GM13976 (cell line): ENCODE measurements at regions not wholly inside any gene's neighbourhood (a gene's known extent, or its start where the extent isn't known, plus 50 kb on each side); places are given as distances from the start of the nearest gene placed in this dataset.

Source experiments
- DNase-seq: peaks from one replicate; pipeline ENCODE4 v3.0.0; 2012; ENCODE audit warnings: low spot score
- CTCF ChIP-seq: IDR thresholded peaks from 2 replicates; pipeline ENCODE4 v1.5.1; 2012; ENCODE audit warnings: borderline replicate concordance, mild to moderate bottlenecking; ENCODE audit not compliant: insufficient read depth; ENCODE audit errors: extremely low read depth, missing control alignments, control extremely low read depth
- in situ Hi-C: fragments of 300-500 bp; cut with MboI; formaldehyde crosslinking; loops from one replicate; pipeline ENCODE4 v1.12.0; 2022; ENCODE audit warnings: low sequenced_read_pairs, mixed read lengths, inconsistent platforms; ENCODE audit not compliant: unreplicated experiment

GRCh38 chr13:47279920-47280319 lies 383.1 kb upstream of the HTR2A start:
- TF ChIP-seq CTCF = no peak
- DNase-seq = no peak
- in situ Hi-C loops = no loop called here

GRCh38 chr13:47277774-47278173 lies 380.9 kb upstream of the HTR2A start:
- no peak for TF ChIP-seq CTCF
- in situ Hi-C loops = no loop called here
- DNase-seq = no peak

GRCh38 chr13:47268270-47268669 lies 371.4 kb upstream of the HTR2A start:
- TF ChIP-seq CTCF = no peak
- in situ Hi-C loops = no loop called here
- no peak for DNase-seq

- no peak for TF ChIP-seq CTCF
- no peak for DNase-seq
- in situ Hi-C loops = no loop called here
These were observed 361.5 kb upstream of the HTR2A start for GRCh38 chr13:47258384-47258783.

- no peak for DNase-seq
- in situ Hi-C loops = no loop called here
- TF ChIP-seq CTCF = no peak
These were observed 359.8 kb upstream of the HTR2A start for GRCh38 chr13:47256618-47257017.

GRCh38 chr13:47252627-47253026 lies 355.8 kb upstream of the HTR2A start:
- DNase-seq = no peak
- in situ Hi-C loops = no loop called here
- TF ChIP-seq CTCF = no peak

- no peak for DNase-seq
- TF ChIP-seq CTCF = no peak
- in situ Hi-C loops = no loop called here
These were observed 354.9 kb upstream of the HTR2A start for GRCh38 chr13:47251771-47252170.
